ENCODE measurements at regions not wholly inside any gene's neighbourhood (a gene's known extent, or its start where the extent isn't known, plus 50 kb on each side); places are given as distances from the start of the nearest gene placed in this dataset.

DNA sequence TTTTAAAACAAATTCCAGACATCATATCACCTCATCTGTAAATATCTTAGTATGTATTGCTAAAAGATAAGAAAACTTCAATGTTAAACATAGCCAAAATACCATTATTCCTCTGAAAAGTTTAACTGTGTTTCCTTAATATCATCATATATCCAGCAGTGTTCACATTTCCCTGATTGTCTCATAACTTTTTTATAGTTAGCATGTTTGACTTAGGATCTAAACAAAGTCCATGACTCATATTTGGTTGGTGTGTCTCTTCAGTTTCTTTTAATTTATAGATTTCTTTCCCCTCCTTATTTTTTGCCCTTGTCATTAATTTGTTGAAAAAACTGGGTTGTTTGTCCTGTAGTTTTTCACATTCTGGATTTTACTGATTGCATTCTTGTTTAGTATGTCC lies 163.0 kb downstream of the RPS12 start:
- Histone ChIP-seq H3K36me3 (no peaks in the 10 kb centered on the region), H3K4me3 (no peak overlapping the region), H3K27me3 (no peaks in the 10 kb centered on the region), H3K9me3 (no peaks in the 10 kb centered on the region), H3K27ac (no peak overlapping the region), H3K4me1 (no peaks in the 10 kb centered on the region)
- DNase-seq: no peak
- TF ChIP-seq, protein P1, sequence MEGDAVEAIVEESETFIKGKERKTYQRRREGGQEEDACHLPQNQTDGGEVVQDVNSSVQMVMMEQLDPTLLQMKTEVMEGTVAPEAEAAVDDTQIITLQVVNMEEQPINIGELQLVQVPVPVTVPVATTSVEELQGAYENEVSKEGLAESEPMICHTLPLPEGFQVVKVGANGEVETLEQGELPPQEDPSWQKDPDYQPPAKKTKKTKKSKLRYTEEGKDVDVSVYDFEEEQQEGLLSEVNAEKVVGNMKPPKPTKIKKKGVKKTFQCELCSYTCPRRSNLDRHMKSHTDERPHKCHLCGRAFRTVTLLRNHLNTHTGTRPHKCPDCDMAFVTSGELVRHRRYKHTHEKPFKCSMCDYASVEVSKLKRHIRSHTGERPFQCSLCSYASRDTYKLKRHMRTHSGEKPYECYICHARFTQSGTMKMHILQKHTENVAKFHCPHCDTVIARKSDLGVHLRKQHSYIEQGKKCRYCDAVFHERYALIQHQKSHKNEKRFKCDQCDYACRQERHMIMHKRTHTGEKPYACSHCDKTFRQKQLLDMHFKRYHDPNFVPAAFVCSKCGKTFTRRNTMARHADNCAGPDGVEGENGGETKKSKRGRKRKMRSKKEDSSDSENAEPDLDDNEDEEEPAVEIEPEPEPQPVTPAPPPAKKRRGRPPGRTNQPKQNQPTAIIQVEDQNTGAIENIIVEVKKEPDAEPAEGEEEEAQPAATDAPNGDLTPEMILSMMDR (IDR thresholded peaks at IDR 0.05): no peak
- TF ChIP-seq POLR2A (IDR thresholded peaks at IDR 0.05): no peak
- intact Hi-C loops (cut with DNase I): no loop called here

DNA sequence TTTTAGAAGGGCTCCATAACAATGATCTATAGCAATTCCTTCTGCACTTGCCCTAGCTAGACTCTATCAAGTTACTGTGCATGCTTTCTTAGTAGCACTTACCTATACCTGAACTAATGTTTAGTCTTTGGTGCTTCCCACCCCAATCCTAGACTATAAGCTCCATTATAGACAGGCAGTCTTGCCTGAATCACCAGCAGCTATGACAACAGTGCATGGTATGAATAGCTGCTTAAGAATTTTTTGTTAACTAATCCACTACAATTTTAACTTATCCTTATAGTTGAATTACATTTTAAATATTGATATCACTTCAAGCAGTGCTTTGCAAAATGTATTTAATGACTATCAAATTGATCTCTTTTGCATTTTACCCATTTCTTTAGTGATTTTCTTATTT lies 164.3 kb downstream of the RPS12 start:
- Histone ChIP-seq H3K27me3 (no peaks in the 10 kb centered on the region), H3K27ac (no peak overlapping the region), H3K36me3 (no peaks in the 10 kb centered on the region), H3K4me1 (no peaks in the 10 kb centered on the region), H3K4me3 (no peak overlapping the region), H3K9me3 (no peaks in the 10 kb centered on the region)
- no peak for TF ChIP-seq POLR2A (IDR thresholded peaks at IDR 0.05)
- TF ChIP-seq, protein P1 (IDR thresholded peaks at IDR 0.05): no peak
- intact Hi-C loops (cut with DNase I): no loop called here
- DNase-seq: no peak

DNA sequence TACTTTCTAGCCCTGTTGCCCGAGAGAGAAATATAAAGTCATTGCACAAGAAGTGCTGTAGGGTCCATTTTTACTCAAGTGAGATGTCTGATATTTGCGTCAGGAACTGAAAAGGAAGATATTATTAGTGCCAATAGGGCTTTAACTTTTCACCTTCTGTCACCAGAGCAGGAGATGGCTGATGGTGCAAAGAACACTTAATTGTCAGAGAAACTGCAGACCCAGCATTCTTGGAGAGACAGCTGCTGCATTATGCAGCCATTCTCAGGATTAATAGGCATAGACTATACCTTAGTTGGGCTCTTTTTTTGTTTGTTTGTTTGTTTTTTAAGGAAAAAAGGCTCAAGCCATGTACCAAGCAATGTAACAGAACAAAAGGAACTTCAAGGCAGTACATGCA lies 179.4 kb downstream of the RPS12 start:
- DNase-seq: no peak
- WGBS, 2 donors: 92 to 95% methylated on average over 2 of the region's 2 CpGs
- Histone ChIP-seq H3K27ac (no peak overlapping the region), H3K36me3 (no peaks in the 10 kb centered on the region), H3K4me1 (no peaks in the 10 kb centered on the region), H3K27me3 (no peaks in the 10 kb centered on the region), H3K4me3 (no peak overlapping the region), H3K9me3 (no peaks in the 10 kb centered on the region)
- TF ChIP-seq POLR2A (IDR thresholded peaks at IDR 0.05): no peak
- TF ChIP-seq, protein P1 (IDR thresholded peaks at IDR 0.05): no peak
- intact Hi-C loops (cut with DNase I): no loop called here

DNA sequence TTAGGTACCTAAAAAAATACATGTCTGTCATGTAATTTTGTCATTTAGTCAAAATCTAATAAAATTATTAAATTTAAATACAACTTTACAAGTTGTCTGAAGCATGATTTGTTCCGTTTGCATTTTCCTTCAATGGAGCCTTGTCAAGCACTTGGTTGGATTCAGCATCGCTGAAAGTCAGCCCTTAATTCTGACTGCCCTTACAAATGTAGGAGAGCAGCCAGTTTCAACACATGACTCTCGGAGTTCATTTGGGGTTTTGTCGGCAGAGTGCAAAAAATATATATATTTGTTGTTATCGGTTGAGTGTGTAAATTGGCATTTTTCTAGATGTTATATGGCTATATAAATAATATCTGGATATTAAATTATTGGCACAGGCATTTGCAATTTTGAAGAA lies 180.6 kb downstream of the RPS12 start:
- Histone ChIP-seq H3K9me3 (no peaks in the 10 kb centered on the region), H3K4me1 (no peaks in the 10 kb centered on the region), H3K27me3 (no peaks in the 10 kb centered on the region), H3K27ac (no peak overlapping the region), H3K36me3 (no peaks in the 10 kb centered on the region), H3K4me3 (no peak overlapping the region)
- intact Hi-C loops (cut with DNase I): no loop called here
- WGBS, 2 donors: 86 to 93% methylated on average over 5 of the region's 5 CpGs
- TF ChIP-seq, protein P1 (IDR thresholded peaks at IDR 0.05): no peak
- TF ChIP-seq POLR2A (IDR thresholded peaks at IDR 0.05): no peak
- no peak for DNase-seq

DNA sequence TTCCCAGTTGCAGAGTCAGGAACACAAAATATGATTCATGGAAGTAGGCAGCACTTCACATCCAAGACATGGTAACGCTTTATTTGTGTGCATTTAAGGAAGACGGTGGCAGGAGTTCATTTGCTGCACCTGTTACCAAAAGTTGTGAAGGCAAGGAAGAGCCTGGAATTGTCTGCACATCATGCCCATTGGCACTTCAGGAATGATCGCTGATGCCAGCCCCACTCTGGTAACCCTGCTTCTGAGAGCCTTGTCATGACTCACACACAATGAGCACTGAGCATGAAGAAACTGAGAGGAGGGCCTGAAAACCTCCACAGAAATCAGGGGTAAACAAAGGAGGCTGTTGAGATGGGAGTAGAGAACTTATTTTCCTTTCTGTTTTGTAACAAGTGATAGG lies 181.1 kb downstream of the RPS12 start:
- no peaks in the 10 kb centered on the region for H3K4me1 ChIP-seq
- DNase-seq: no peak
- intact Hi-C loops (cut with DNase I): no loop called here
- no peaks in the 10 kb centered on the region for H3K27me3 ChIP-seq
- H3K9me3 ChIP-seq: no peaks in the 10 kb centered on the region
- TF ChIP-seq, protein P1 (IDR thresholded peaks at IDR 0.05): no peak
- no peak for TF ChIP-seq POLR2A (IDR thresholded peaks at IDR 0.05)
- H3K27ac ChIP-seq: no peak overlapping the region
- no peak overlapping the region for H3K4me3 ChIP-seq
- no peaks in the 10 kb centered on the region for H3K36me3 ChIP-seq
- 71 to 89% methylated on average over 3 of the region's 3 CpGs for WGBS, 2 donors
